H1 (cell line): ENCODE measurements at regions not wholly inside any gene's neighbourhood (a gene's known extent, or its start where the extent isn't known, plus 50 kb on each side); places are given as distances from the start of the nearest gene placed in this dataset.

Source experiments
- CTCF ChIA-PET: fragments of 300-600 bp; sonication (Branson Sonifier 250); formaldehyde crosslinking; loops from one replicate; lab custom pipeline; 2021; ENCODE audit not compliant: partially characterized antibody; lab: Charles Lee
- POLR2A ChIA-PET: fragments of 300-600 bp; sonication (Branson Sonifier 250); formaldehyde crosslinking; loops from one replicate; lab custom pipeline; 2021; ENCODE audit warnings: inconsistent platforms; ENCODE audit not compliant: partially characterized antibody; lab: Charles Lee
- DNase-seq, 2 experiments: peaks; one replicate each; pipeline versions ENCODE4 v3.0.0 to v3.0.0-alpha.2; 2010 to 2022; ENCODE audit warnings: low spot score in 2 of 2, low read depth in 1 of 2, mixed read lengths in 1 of 2
- FAIRE-seq: peaks from 2 replicates; lab custom pipeline; 2011; peaks lifted over from hg19 to GRCh38; lab: Jason Lieb, UNC
- H2AFZ ChIP-seq: 2 replicates; pipeline ENCODE4 v1.8.1; 2012; ENCODE audit warnings: low read length, inconsistent platforms
- H2AK5ac ChIP-seq: 2 replicates; pipeline ENCODE4 v1.6.1; 2013; ENCODE audit warnings: low read depth, low read length
- H2BK120ac ChIP-seq: replicated peaks from 2 replicates; pipeline ENCODE3; 2013; ENCODE audit warnings: low read depth, low read length, inconsistent platforms
- H2BK12ac ChIP-seq: 2 replicates; pipeline ENCODE4 v1.6.1; 2013; ENCODE audit warnings: low read depth, low read length
- H2BK15ac ChIP-seq: 2 replicates; pipeline ENCODE4 v1.6.1; 2013; ENCODE audit warnings: low read length
- H2BK20ac ChIP-seq: 2 replicates; pipeline ENCODE4 v1.6.1; 2013; ENCODE audit warnings: low read length
- H2BK5ac ChIP-seq: 2 replicates; pipeline ENCODE4 v1.6.1; 2013; ENCODE audit warnings: low read depth, low read length
- H3K14ac ChIP-seq: 2 replicates; pipeline ENCODE4 v1.6.1; 2013; ENCODE audit warnings: inconsistent platforms; ENCODE audit not compliant: insufficient read length
- H3K18ac ChIP-seq: 2 replicates; pipeline ENCODE4 v1.6.1; 2013; ENCODE audit warnings: low read length; ENCODE audit errors: extremely low read depth
- H3K23ac ChIP-seq: 2 replicates; pipeline ENCODE4 v1.6.1; 2013; ENCODE audit warnings: inconsistent platforms; ENCODE audit not compliant: insufficient read length
- H3K23me2 ChIP-seq: 2 replicates; pipeline ENCODE4 v1.6.1; 2013; ENCODE audit warnings: low read depth, low read length
- H3K27ac ChIP-seq: 2 replicates; pipeline ENCODE4 v1.6.1; 2011; ENCODE audit warnings: low read depth, low read length, inconsistent platforms
- H3K27me3 ChIP-seq, 4 experiments: replicated peaks in 1 of 4; 1 replicate in 1 of 4; 2 replicates in 3 of 4; pipeline versions ENCODE4 v1.6.1 to v1.8.1; 2011 to 2013; ENCODE audit warnings: low read length in 3 of 4, mild to moderate bottlenecking in 3 of 4, inconsistent platforms in 2 of 4, mixed read lengths in 2 of 4, moderate library complexity in 1 of 4; ENCODE audit not compliant: control insufficient read depth in 3 of 4, insufficient read depth in 3 of 4; ENCODE audit errors: extremely low read depth in 1 of 4
- H3K36me3 ChIP-seq, 4 experiments: 2 replicates each; pipeline versions ENCODE4 v1.6.1 to v1.8.1; 2011 to 2013; ENCODE audit warnings: mild to moderate bottlenecking in 4 of 4, low read length in 3 of 4, moderate library complexity in 2 of 4, control low read depth in 1 of 4, inconsistent platforms in 1 of 4; ENCODE audit not compliant: insufficient read depth in 4 of 4, control insufficient read depth in 2 of 4
- H3K4ac ChIP-seq: replicated peaks from 2 replicates; pipeline ENCODE3; 2013; ENCODE audit warnings: low read length, low read depth, mixed read lengths, inconsistent platforms; ENCODE audit not compliant: insufficient read length
- H3K4me1 ChIP-seq, 4 experiments: replicated peaks in 1 of 4; 1 replicate in 1 of 4; 2 replicates in 3 of 4; pipeline versions ENCODE4 v1.6.1 to v1.8.1; 2011 to 2013; ENCODE audit warnings: low read length in 3 of 4, inconsistent platforms in 2 of 4, mixed read lengths in 1 of 4; ENCODE audit not compliant: insufficient read depth in 4 of 4, control insufficient read depth in 3 of 4
- H3K4me2 ChIP-seq, 2 experiments: 2 replicates each; pipeline versions ENCODE4 v1.6.1 to v1.8.1; 2011 to 2013; ENCODE audit warnings: low read depth in 2 of 2, low read length in 2 of 2, control low read depth in 1 of 2, inconsistent platforms in 1 of 2, mild to moderate bottlenecking in 1 of 2; ENCODE audit not compliant: insufficient read depth in 1 of 2
- H3K4me3 ChIP-seq, 4 experiments: fragments of 200-600, 300-600 bp in 1 of 4; sonication (generic), shearing (Covaris generic), sonication (Bioruptor Twin) in 1 of 4; 2 replicates each; pipeline versions ENCODE4 v1.5.1 to v1.8.1; 2011 to 2016; ENCODE audit warnings: low read length in 4 of 4, low read depth in 3 of 4, control low read depth in 2 of 4, inconsistent platforms in 2 of 4, mild to moderate bottlenecking in 2 of 4, mixed read lengths in 1 of 4, moderate library complexity in 1 of 4; ENCODE audit not compliant: insufficient read depth in 2 of 4; ENCODE audit errors: extremely low read depth in 1 of 4
- H3K56ac ChIP-seq: replicated peaks from 2 replicates; pipeline ENCODE3; 2013; ENCODE audit warnings: low read depth, mild to moderate bottlenecking, mixed read lengths, low read length, inconsistent platforms; ENCODE audit not compliant: insufficient read length
- H3K79me1 ChIP-seq: 2 replicates; pipeline ENCODE4 v1.6.1; 2013; ENCODE audit warnings: low read depth, low read length, control low read depth
- H3K79me2 ChIP-seq, 2 experiments: 2 replicates each; pipeline versions ENCODE4 v1.6.1 to v1.8.1; 2012 to 2013; ENCODE audit warnings: low read length in 2 of 2, mild to moderate bottlenecking in 2 of 2, inconsistent platforms in 1 of 2; ENCODE audit not compliant: insufficient read depth in 2 of 2, control insufficient read depth in 1 of 2
- H3K9ac ChIP-seq, 4 experiments: replicated peaks in 1 of 4; 1 replicate in 1 of 4; 2 replicates in 3 of 4; pipeline versions ENCODE4 v1.6.1 to v1.8.1; 2011 to 2013; ENCODE audit warnings: low read depth in 3 of 4, low read length in 3 of 4, control low read depth in 2 of 4, mild to moderate bottlenecking in 2 of 4, moderate library complexity in 2 of 4, inconsistent platforms in 1 of 4; ENCODE audit errors: extremely low read depth in 1 of 4
- H3K9me3 ChIP-seq, 2 experiments: 2 replicates each; pipeline versions ENCODE4 v1.6.1 to v1.8.1; 2012 to 2013; ENCODE audit warnings: mild to moderate bottlenecking in 2 of 2, moderate library complexity in 2 of 2, control low read depth in 1 of 2, inconsistent platforms in 1 of 2, low read depth in 1 of 2, low read length in 1 of 2, mixed read lengths in 1 of 2; ENCODE audit not compliant: insufficient read depth in 2 of 2
- H4K20me1 ChIP-seq, 2 experiments: replicated peaks in 1 of 2; 2 replicates each; pipeline versions ENCODE3 to v1.8.1; 2011 to 2013; ENCODE audit warnings: inconsistent platforms in 2 of 2, low read length in 2 of 2, mild to moderate bottlenecking in 1 of 2; ENCODE audit not compliant: insufficient read depth in 2 of 2, control insufficient read depth in 1 of 2
- H4K5ac ChIP-seq: 2 replicates; pipeline ENCODE4 v1.6.1; 2013; ENCODE audit warnings: low read length, low read depth, mixed read lengths, inconsistent platforms; ENCODE audit not compliant: insufficient read length
- H4K8ac ChIP-seq: 2 replicates; pipeline ENCODE4 v1.8.0; 2013; ENCODE audit warnings: mild to moderate bottlenecking, moderate library complexity, low read length, inconsistent platforms; ENCODE audit not compliant: insufficient read depth; ENCODE audit errors: extremely low read depth
- H4K91ac ChIP-seq: replicated peaks from 2 replicates; pipeline ENCODE3; 2013; ENCODE audit warnings: low read length, mixed read lengths, inconsistent platforms; ENCODE audit not compliant: insufficient read length
- CBX5 ChIP-seq: fragments of 300-800, 300-1000 bp; sonication (generic); IDR thresholded peaks from 2 replicates; pipeline ENCODE4 v1.7.1; 2016; ENCODE audit warnings: antibody characterized with exemption, low read length, low read depth
- CEBPB ChIP-seq: IDR thresholded peaks from 2 replicates; pipeline ENCODE4 v1.6.1; 2012; ENCODE audit warnings: low read depth, low read length
- EP300 ChIP-seq, 2 experiments: IDR thresholded peaks; 1 replicate in 1 of 2; 2 replicates in 1 of 2; pipeline ENCODE4 v1.6.1; 2011 to 2012; ENCODE audit warnings: low read depth in 2 of 2, low read length in 2 of 2, mild to moderate bottlenecking in 2 of 2, borderline replicate concordance in 1 of 2, inconsistent platforms in 1 of 2, moderate library complexity in 1 of 2
- JUN ChIP-seq: IDR thresholded peaks from 2 replicates; pipeline ENCODE4 v1.6.1; 2011; ENCODE audit warnings: low read depth, mild to moderate bottlenecking, improper control_type of control experiment, low read length
- KDM1A ChIP-seq: fragments of 200-600, 300-600 bp; sonication (generic); IDR thresholded peaks from 2 replicates; pipeline ENCODE4 v1.7.1; 2016; ENCODE audit warnings: mild to moderate bottlenecking, low read length, borderline replicate concordance
- RFX5 ChIP-seq: IDR thresholded peaks from 2 replicates; pipeline ENCODE4 v1.6.1; 2011; ENCODE audit warnings: low read depth, low read length, improper control_type of control experiment, borderline replicate concordance
- SP4 ChIP-seq: IDR thresholded peaks from 2 replicates; pipeline ENCODE4 v1.6.1; 2012; ENCODE audit warnings: low read length, inconsistent platforms
- WGBS, 2 experiments: shearing (Covaris generic) in 1 of 2; methylation state at CpG; one replicate each; pipeline versions ENCODE4 v1.1.6 to v1.1.7; 2013 to 2015; ENCODE audit warnings: low lambda C conversion rate in 2 of 2, mixed read lengths in 2 of 2, inconsistent platforms in 1 of 2, low coverage in 1 of 2, missing lambda C conversion rate in 1 of 2; ENCODE audit not compliant: insufficient replicate concordance in 2 of 2, insufficient coverage in 1 of 2, insufficient read length in 1 of 2; ENCODE audit errors: extremely low coverage in 1 of 2, missing lambda C conversion rate in 1 of 2; 5-methylcytosine and 5-hydroxymethylcytosine counted together

GRCh38 chr13:38017320-38017719, 147.7 kb upstream of the TRPC4 start:
- no peak overlapping the region for H2AFZ ChIP-seq
- no peak overlapping the region for H2BK20ac ChIP-seq

More at GRCh38 chr13:38017320-38017719, 147.7 kb upstream of the TRPC4 start:
- Histone ChIP-seq H3K23me2 (no peaks in the 10 kb centered on the region), H3K9ac (no peak overlapping the region), H3K4me3 (no peak overlapping the region), H2AK5ac (no peak overlapping the region), H3K9me3 (no peaks in the 10 kb centered on the region; a peak in 1 of 4 replicates), H3K56ac (no peak overlapping the region), H3K36me3 (no peaks in the 10 kb centered on the region), H3K4me2 (no peak overlapping the region), H4K8ac (no peak overlapping the region), H3K23ac (no peak overlapping the region), H2BK12ac (no peak overlapping the region), H4K20me1 (no peaks in the 10 kb centered on the region), H3K14ac (no peak overlapping the region), H3K27ac (no peak overlapping the region), H3K79me2 (no peaks in the 10 kb centered on the region), H3K4me1 (no peaks in the 10 kb centered on the region), H2BK5ac (no peak overlapping the region), H4K5ac (no peak overlapping the region), H2BK15ac (no peak overlapping the region), H3K4ac (no peak overlapping the region), H2BK120ac (no peak overlapping the region), H3K27me3 (no peaks in the 10 kb centered on the region), H3K79me1 (no peaks in the 10 kb centered on the region), H4K91ac (no peak overlapping the region), H3K18ac (no peak overlapping the region)
- WGBS, 2 experiments = 86% methylated on average over 2 of the region's 2 CpGs; no CpG with 5 or more reads in 1 of the 2 experiments
- POLR2A ChIA-PET = no interaction called here
- CTCF ChIA-PET = no interaction called here
- TF ChIP-seq CEBPB (no peak), RFX5 (no peak), KDM1A (no peak), CBX5 (no peak), JUN (no peak), EP300 (IDR thresholded peaks at IDR 0.05; ENCODE audit: borderline replicate concordance in 1 of 2, low read depth in 2 of 2, low read length in 2 of 2) (no peak), SP4 (no peak)
- FAIRE-seq (no peak), DNase-seq (no peak)
